NB4 (cell line): ENCODE measurements at regions not wholly inside any gene's neighbourhood (a gene's known extent, or its start where the extent isn't known, plus 50 kb on each side); places are given as distances from the start of the nearest gene placed in this dataset.
"Not testable (repeated sequence)": the region's sequence is repeated elsewhere in the genome, so short reads cannot be mapped to it uniquely, and the experiment has no call there.

Experiments used
- DNase-seq: peaks from one replicate; pipeline ENCODE4 v3.0.0; 2010; ENCODE audit warnings: low read depth
- H3K4me3 ChIP-seq: one replicate; pipeline ENCODE4 v1.5.1; 2011; ENCODE audit warnings: mild to moderate bottlenecking, low read depth, low read length, moderate library complexity
- MYC ChIP-seq: IDR thresholded peaks from 2 replicates; pipeline ENCODE4 v1.6.1; 2011; ENCODE audit warnings: low read depth, low read length
- POLR2A ChIP-seq: IDR thresholded peaks from 2 replicates; pipeline ENCODE4 v1.6.1; 2011; ENCODE audit warnings: mild to moderate bottlenecking; ENCODE audit not compliant: insufficient read length; ENCODE audit errors: extremely low read depth
- TF ChIP-seq, protein P1 (sequence below): IDR thresholded peaks from one replicate; pipeline ENCODE4 v1.5.1; 2012; ENCODE audit warnings: low read depth, low read length
- TF ChIP-seq, protein P2 (sequence below): IDR thresholded peaks from 2 replicates; pipeline ENCODE4 v1.6.1; 2011; ENCODE audit warnings: low read depth, low read length

DNA sequence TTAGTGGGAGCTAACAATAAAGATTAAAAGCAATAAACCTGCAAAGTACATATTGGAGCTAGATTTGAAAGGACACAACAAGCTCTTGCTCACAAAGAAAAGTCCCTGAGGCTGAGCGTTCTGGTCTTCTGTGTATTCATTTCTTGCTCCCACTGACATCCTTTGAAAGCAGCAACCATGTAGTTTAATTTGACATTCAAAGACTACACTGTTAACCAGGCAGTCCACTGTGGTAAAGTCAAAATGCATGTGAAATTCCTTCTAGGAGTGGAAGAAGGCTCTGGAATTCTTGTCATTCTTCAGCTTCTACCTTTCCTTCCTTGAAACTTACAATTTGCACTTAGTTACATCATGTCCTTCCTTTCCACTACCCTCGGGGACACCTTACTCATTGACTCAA is 480.7 kb downstream of the CSNK1G3 start:
- DNase-seq = no peak
- no peak for TF ChIP-seq MYC
- TF ChIP-seq, protein P1, sequence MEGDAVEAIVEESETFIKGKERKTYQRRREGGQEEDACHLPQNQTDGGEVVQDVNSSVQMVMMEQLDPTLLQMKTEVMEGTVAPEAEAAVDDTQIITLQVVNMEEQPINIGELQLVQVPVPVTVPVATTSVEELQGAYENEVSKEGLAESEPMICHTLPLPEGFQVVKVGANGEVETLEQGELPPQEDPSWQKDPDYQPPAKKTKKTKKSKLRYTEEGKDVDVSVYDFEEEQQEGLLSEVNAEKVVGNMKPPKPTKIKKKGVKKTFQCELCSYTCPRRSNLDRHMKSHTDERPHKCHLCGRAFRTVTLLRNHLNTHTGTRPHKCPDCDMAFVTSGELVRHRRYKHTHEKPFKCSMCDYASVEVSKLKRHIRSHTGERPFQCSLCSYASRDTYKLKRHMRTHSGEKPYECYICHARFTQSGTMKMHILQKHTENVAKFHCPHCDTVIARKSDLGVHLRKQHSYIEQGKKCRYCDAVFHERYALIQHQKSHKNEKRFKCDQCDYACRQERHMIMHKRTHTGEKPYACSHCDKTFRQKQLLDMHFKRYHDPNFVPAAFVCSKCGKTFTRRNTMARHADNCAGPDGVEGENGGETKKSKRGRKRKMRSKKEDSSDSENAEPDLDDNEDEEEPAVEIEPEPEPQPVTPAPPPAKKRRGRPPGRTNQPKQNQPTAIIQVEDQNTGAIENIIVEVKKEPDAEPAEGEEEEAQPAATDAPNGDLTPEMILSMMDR = no peak
- TF ChIP-seq, protein P2, sequence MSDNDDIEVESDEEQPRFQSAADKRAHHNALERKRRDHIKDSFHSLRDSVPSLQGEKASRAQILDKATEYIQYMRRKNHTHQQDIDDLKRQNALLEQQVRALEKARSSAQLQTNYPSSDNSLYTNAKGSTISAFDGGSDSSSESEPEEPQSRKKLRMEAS = no peak
- TF ChIP-seq POLR2A = no peak
- H3K4me3 ChIP-seq = no peak overlapping the region

DNA sequence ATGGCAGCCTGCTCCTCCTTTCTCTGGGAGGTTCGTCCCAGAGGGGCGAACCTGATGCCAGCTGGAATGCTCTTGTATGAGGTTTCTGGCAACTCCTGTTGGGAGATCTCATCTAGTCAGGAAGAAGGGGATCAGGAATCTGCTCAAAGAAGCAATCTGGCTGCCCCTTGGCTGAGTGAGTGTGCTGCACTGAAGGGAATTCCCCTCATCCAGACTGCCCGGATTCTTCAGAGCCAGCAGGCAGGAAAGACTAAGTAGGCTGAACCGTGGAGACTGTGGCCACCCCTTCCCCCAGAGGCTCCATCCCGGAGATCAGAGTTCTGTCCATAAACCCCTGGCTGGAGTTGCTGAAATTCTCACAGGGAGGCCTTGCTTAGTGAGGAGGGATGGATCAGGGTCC is 476.0 kb downstream of the CSNK1G3 start:
- no peak for DNase-seq
- no peak for TF ChIP-seq MYC
- TF ChIP-seq POLR2A = no peak
- TF ChIP-seq, protein P2 = no peak
- TF ChIP-seq, protein P1 = no peak
- no peak overlapping the region for H3K4me3 ChIP-seq

DNA sequence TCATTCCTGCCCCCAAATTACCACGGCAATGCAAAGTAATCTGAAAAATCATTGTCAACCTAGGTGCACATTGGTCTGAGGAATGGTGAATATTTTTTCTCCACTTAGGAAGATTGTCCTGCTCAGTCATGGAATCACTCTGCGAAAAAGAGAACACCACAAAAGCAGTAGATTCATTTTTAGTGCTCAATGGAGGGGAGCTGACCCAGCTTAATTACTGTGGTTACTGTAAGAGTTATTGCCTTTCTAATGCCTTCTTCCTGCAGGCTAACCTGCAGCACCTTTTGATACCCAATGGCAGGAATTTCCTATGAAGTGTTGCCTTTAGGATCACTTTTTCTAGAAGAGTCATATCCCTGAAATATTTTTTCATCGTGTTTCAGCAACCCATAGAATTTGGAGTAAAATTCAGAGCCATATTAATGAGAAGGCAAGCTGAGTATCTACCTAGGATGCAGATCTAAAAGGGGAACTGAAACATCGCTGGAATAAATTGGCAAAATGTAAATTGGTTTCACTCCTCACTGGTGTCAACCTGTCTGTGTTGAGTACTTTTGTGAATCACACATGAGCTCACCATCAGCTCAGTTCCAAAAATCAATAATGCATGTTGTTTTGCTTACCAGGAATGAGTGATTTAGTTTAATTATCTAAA is 464.5 kb downstream of the CSNK1G3 start:
- no peak overlapping the region for H3K4me3 ChIP-seq
- DNase-seq = no peak
- TF ChIP-seq, protein P1 = no peak
- no peak for TF ChIP-seq POLR2A
- no peak for TF ChIP-seq MYC
- TF ChIP-seq, protein P2 = no peak

DNA sequence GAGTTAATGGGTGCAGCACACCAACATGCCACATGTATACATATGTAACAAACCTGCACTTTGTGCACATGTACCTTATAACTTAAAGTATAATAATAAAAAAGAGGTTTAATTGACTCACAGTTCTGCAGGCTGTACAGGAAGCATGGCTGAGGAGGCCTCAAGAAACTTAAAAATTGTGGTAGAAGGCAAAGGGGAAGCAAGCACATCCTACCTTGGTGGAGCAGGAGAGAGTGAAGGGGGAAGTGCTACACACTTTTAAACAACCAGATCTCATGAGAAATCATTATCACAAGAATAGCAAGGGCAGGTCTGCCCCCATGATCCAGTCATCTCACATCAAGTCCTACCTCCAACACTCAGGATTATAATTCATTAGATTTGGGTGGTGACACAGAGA is 463.5 kb downstream of the CSNK1G3 start:
- not testable (repeated sequence) for DNase-seq, H3K4me3 ChIP-seq

DNA sequence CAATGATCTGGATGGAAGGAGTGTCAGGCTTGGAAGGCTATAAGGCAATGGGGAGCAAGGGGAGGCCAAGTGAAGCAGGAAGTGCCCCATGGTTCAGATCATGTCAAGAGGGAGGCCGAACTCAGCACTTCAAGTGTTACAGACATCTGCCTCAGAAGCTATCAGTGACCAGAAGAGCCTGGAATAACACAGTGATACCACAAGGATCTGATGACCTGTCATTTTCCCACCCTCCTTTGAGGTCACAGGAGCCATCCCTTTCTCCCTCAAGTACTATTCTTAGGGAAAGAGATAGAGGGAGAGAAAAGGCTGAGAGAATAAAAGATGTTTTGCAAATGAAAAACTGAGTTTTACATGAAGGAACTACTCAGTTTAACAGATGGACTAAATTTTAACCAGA is 454.8 kb downstream of the CSNK1G3 start:
- DNase-seq = no peak
- TF ChIP-seq POLR2A (no peak), MYC (no peak)
- TF ChIP-seq, protein P1 = no peak
- TF ChIP-seq, protein P2 = no peak
- H3K4me3 ChIP-seq = no peak overlapping the region

DNA sequence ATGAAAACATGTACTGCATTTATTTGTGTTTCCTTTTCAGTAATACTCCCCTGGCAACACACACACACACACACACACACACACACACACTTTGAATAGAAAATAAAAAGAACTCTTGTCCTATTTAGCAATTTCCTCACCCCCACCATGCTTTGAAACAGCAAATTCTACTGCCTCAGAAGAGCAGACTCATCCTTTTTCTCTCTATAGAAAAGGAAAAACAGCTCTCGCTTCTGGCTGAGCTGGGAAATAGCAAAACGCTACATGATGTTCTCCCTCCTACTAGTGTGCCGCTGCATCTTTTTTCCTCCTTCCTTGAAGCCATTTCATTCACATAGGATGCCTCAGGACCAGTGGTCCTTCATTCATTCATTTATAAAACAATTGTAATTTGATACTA is 453.6 kb downstream of the CSNK1G3 start:
- H3K4me3 ChIP-seq = no peak overlapping the region
- no peak for DNase-seq
- TF ChIP-seq, protein P1 = no peak
- TF ChIP-seq, protein P2 = no peak
- TF ChIP-seq POLR2A = no peak
- no peak for TF ChIP-seq MYC
